ENCODE measurements at regions not wholly inside any gene's neighbourhood (a gene's known extent, or its start where the extent isn't known, plus 50 kb on each side); places are given as distances from the start of the nearest gene placed in this dataset.

- Histone ChIP-seq H3K27ac (no peak overlapping the region), H3K4me1 (no peaks in the 10 kb centered on the region), H3K9me3 (no peaks in the 10 kb centered on the region), H3K4me3 (no peak overlapping the region), H3K27me3 (ENCODE audit: insufficient read depth in 3 of 3, low read length in 2 of 3) (no peaks in the 10 kb centered on the region), H3K36me3 (ENCODE audit: insufficient read depth in 1 of 2, low read depth in 1 of 2) (no peaks in the 10 kb centered on the region)
- TF ChIP-seq, protein P1, sequence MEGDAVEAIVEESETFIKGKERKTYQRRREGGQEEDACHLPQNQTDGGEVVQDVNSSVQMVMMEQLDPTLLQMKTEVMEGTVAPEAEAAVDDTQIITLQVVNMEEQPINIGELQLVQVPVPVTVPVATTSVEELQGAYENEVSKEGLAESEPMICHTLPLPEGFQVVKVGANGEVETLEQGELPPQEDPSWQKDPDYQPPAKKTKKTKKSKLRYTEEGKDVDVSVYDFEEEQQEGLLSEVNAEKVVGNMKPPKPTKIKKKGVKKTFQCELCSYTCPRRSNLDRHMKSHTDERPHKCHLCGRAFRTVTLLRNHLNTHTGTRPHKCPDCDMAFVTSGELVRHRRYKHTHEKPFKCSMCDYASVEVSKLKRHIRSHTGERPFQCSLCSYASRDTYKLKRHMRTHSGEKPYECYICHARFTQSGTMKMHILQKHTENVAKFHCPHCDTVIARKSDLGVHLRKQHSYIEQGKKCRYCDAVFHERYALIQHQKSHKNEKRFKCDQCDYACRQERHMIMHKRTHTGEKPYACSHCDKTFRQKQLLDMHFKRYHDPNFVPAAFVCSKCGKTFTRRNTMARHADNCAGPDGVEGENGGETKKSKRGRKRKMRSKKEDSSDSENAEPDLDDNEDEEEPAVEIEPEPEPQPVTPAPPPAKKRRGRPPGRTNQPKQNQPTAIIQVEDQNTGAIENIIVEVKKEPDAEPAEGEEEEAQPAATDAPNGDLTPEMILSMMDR (IDR thresholded peaks at IDR 0.05): no peak
- intact Hi-C loops (cut with DNase I): no loop called here
- ATAC-seq (no peak), DNase-seq (no peak)
- 54 to 67% (median 65%) methylated on average over 4 of the region's 4 CpGs for WGBS, 3 donors
Observed at GRCh38 chr2:113812204-113812603, 55.8 kb upstream of the SLC35F5 start.

DNA sequence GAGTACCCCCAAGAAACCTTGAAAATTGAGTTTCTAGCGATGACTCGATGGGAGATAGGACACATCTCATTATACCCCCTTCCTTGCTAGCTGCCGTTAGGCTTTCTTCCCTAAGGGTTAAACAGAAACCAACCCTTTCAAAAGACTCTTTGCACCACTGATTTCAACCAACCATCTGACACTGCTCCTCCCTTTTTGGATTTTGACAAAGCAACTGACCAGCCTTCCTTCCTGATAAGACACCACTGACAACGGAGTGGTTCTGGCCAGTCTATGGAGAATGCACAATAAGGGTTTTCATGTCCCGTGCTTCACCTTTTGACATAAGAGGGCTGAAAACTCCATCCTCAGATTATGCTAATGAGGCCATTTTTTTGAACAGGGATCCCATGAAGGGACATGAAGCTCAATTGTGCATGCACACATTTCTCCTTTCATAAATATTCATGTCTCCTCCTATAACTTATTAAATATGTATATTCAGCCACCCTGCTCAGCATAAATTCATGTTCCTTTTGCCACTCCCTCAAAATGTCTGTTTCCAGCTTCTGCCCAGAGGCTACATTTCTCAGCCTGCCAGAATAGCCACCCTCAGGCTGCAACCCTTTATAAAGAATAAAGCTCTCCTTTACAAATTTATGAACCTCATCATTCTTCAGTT is 52.8 kb upstream of the SLC35F5 start:
- no peak overlapping the region for H3K4me3 ChIP-seq
- H3K9me3 ChIP-seq: no peaks in the 10 kb centered on the region
- TF ChIP-seq, protein P1 (IDR thresholded peaks at IDR 0.05): no peak
- no peak for ATAC-seq
- no peaks in the 10 kb centered on the region for H3K4me1 ChIP-seq
- H3K27ac ChIP-seq: no peak overlapping the region
- DNase-seq: no peak
- H3K36me3 ChIP-seq (ENCODE audit: insufficient read depth in 1 of 2, low read depth in 1 of 2): no peaks in the 10 kb centered on the region
- intact Hi-C loops (cut with DNase I): loop anchor here in 1 of 2 donors (10.0 kb wide), 1 partner anchor 1316 kb away; no protein-coding TSS in a partner anchor
- 90 to 95% (median 92%) methylated on average over 5 of the region's 5 CpGs for WGBS, 3 donors
- no peaks in the 10 kb centered on the region for H3K27me3 ChIP-seq (ENCODE audit: insufficient read depth in 3 of 3, low read length in 2 of 3)

DNA sequence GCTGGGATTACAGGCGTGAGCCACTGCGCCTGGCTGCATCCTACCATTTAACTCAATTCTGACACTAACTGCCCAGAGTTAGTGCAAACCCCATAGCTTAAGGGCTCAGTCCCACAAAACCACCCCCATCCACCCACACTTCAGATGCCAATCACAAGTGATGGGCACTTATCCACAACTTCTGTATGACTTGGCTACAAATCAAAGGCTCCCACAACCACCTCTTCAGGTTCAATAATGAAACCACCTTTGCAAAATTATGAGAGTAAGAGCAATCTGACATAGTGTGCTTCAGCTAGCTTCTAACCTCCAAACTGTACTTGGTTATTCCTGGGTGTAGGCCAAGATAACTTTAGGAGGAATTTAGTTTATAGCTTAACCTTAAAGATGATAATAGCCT is 51.3 kb upstream of the SLC35F5 start:
- Histone ChIP-seq H3K27ac (no peak overlapping the region), H3K4me1 (no peaks in the 10 kb centered on the region), H3K9me3 (no peaks in the 10 kb centered on the region), H3K36me3 (ENCODE audit: insufficient read depth in 1 of 2, low read depth in 1 of 2) (no peaks in the 10 kb centered on the region), H3K27me3 (ENCODE audit: insufficient read depth in 3 of 3, low read length in 2 of 3) (no peaks in the 10 kb centered on the region), H3K4me3 (no peak overlapping the region)
- WGBS, 3 donors: 98 to 100% (median 98%) methylated on average over 2 of the region's 2 CpGs
- ATAC-seq: no peak
- DNase-seq: no peak
- intact Hi-C loops (cut with DNase I): loop anchor here in 1 of 2 donors (10.0 kb wide), 1 partner anchor 1317 kb away; no protein-coding TSS in a partner anchor
- TF ChIP-seq, protein P1 (IDR thresholded peaks at IDR 0.05): no peak

GRCh38 chr2:113806217-113806913 is 49.9 kb upstream of the SLC35F5 start:
- Histone ChIP-seq H3K27ac (no peak overlapping the region), H3K27me3 (ENCODE audit: insufficient read depth in 3 of 3, low read length in 2 of 3) (no peaks in the 10 kb centered on the region), H3K4me3 (no peak overlapping the region), H3K4me1 (no peaks in the 10 kb centered on the region), H3K36me3 (ENCODE audit: insufficient read depth in 1 of 2, low read depth in 1 of 2) (no peaks in the 10 kb centered on the region), H3K9me3 (no peaks in the 10 kb centered on the region)
- no peak for ATAC-seq
- WGBS, 3 donors: 72 to 77% (median 72%) methylated on average over 8 of the region's 8 CpGs
- TF ChIP-seq, protein P1 (IDR thresholded peaks at IDR 0.05): no peak
- no peak for DNase-seq
- intact Hi-C loops (cut with DNase I): loop anchor here in 1 of 2 donors (10.0 kb wide), 1 partner anchor 1318 kb away; no protein-coding TSS in a partner anchor

Measured in psoas muscle (tissue), 7 donors.